22Rv1 (cell line): ENCODE measurements at regions not wholly inside any gene's neighbourhood (a gene's known extent, or its start where the extent isn't known, plus 50 kb on each side); places are given as distances from the start of the nearest gene placed in this dataset.

Experiments used
- ZFX ChIP-seq: fragments of 450-650 bp; IDR thresholded peaks from 2 replicates; pipeline ENCODE4 v1.6.1; 2017; ENCODE audit warnings: antibody characterized with exemption, borderline replicate concordance
- TF ChIP-seq, protein P1 (sequence below): fragments of 450-650 bp; IDR thresholded peaks from 2 replicates; pipeline ENCODE4 v1.5.1; 2017; ENCODE audit warnings: mild to moderate bottlenecking

DNA sequence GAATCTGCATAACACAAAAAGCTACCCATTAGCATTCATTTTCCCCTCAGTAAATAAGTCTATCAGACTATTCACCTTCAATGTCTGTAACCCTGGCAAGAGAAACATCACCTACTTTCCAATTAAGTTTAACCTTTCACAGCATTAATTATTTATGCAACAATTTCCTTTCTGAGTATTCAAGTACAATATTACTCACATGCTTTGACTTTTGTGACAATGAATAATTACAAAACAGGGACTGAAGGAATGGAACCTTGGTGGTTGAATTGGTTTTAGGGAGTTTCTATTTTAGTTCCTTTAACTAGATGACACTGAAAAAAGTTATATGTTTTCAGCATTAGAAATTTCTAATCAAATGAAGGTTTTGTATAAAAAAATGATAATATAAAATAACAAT, 932.3 kb upstream of the EPHA5 start:
- TF ChIP-seq, protein P1, sequence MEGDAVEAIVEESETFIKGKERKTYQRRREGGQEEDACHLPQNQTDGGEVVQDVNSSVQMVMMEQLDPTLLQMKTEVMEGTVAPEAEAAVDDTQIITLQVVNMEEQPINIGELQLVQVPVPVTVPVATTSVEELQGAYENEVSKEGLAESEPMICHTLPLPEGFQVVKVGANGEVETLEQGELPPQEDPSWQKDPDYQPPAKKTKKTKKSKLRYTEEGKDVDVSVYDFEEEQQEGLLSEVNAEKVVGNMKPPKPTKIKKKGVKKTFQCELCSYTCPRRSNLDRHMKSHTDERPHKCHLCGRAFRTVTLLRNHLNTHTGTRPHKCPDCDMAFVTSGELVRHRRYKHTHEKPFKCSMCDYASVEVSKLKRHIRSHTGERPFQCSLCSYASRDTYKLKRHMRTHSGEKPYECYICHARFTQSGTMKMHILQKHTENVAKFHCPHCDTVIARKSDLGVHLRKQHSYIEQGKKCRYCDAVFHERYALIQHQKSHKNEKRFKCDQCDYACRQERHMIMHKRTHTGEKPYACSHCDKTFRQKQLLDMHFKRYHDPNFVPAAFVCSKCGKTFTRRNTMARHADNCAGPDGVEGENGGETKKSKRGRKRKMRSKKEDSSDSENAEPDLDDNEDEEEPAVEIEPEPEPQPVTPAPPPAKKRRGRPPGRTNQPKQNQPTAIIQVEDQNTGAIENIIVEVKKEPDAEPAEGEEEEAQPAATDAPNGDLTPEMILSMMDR, result no peak
- no peak for TF ChIP-seq ZFX
